Vagina (tissue), 2 donors: ENCODE measurements at regions not wholly inside any gene's neighbourhood (a gene's known extent, or its start where the extent isn't known, plus 50 kb on each side); places are given as distances from the start of the nearest gene placed in this dataset.

Experiments used
- CTCF ChIP-seq, 3 experiments: fragments of 450-650 bp in 2 of 3; fragments of 200-600 bp in 1 of 3; sonication (generic) in 1 of 3; IDR thresholded peaks; one replicate each; pipeline ENCODE4 v1.5.1; 2017 to 2019; ENCODE audit warnings: antibody characterized with exemption in 3 of 3, mild to moderate bottlenecking in 2 of 3, moderate library complexity in 2 of 3
- POLR2A ChIP-seq, 2 donors: fragments of 450-650 bp; IDR thresholded peaks; one replicate each; pipeline ENCODE4 v1.6.1; 2017; ENCODE audit warnings: antibody characterized with exemption in 2 of 2, mild to moderate bottlenecking in 2 of 2, moderate library complexity in 2 of 2
- POLR2AphosphoS5 ChIP-seq, 2 donors: sonication (generic); formaldehyde crosslinking; IDR thresholded peaks; one replicate each; pipeline ENCODE4 v1.9.0; 2017; ENCODE audit warnings: antibody characterized with exemption in 2 of 2, mild to moderate bottlenecking in 2 of 2, low read depth in 1 of 2; ENCODE audit not compliant: insufficient read depth in 1 of 2

DNA sequence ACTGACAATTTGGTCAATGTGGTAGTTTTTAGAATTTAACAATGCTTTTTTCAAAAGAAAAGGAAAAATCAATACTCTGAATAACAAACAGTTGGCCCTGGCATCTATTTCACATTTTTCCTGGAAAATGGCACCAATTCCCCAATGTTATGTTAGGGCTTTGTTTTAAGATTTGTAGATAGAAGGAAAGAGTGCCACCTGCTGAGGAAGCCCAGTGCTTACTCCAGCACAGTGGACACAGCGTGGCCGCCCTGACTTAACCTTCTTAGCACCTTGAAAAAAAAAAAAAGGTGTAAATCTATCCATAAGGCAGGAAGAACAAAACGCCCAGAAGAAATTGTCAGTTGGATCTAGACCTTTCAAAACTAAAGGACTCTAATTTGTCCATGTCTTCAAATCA, 110.7 kb upstream of the CNTN4 start:
- no peak for TF ChIP-seq CTCF (IDR thresholded peaks at IDR 0.05)
- TF ChIP-seq POLR2A (IDR thresholded peaks at IDR 0.05) = no peak
- TF ChIP-seq POLR2AphosphoS5 (IDR thresholded peaks at IDR 0.05; ENCODE audit: insufficient read depth in 1 of 2, low read depth in 1 of 2) = no peak
